Calu3 (cell line): ENCODE measurements at regions not wholly inside any gene's neighbourhood (a gene's known extent, or its start where the extent isn't known, plus 50 kb on each side); places are given as distances from the start of the nearest gene placed in this dataset.

Experiments used
- BruUV-seq: library from RNA; stranded (reverse); fragments of 400-500 nt; replicated peaks from 2 replicates; lab custom pipeline; 2021; lab: Mats Ljungman, UMichigan
- CTCF ChIA-PET: fragments of 300-600 bp; sonication (Branson Sonifier 250); formaldehyde crosslinking; loops from one replicate; lab custom pipeline; 2022; ENCODE audit warnings: antibody characterized with exemption; lab: Charles Lee
- DNase-seq: peaks from one replicate; pipeline ENCODE4 v3.0.0; 2022
- H3K27ac Mint-ChIP-seq: one replicate; pipeline ENCODE4 v1.8.0; 2022; ENCODE audit warnings: mixed read lengths; ENCODE audit not compliant: unreplicated experiment
- H3K27me3 Mint-ChIP-seq: one replicate; pipeline ENCODE4 v1.8.0; 2022; ENCODE audit warnings: mixed read lengths; ENCODE audit not compliant: unreplicated experiment
- H3K36me3 Mint-ChIP-seq: one replicate; pipeline ENCODE4 v1.8.0; 2022; ENCODE audit warnings: mild to moderate bottlenecking, moderate library complexity, mixed read lengths; ENCODE audit not compliant: insufficient read depth, unreplicated experiment
- H3K4me1 Mint-ChIP-seq: one replicate; pipeline ENCODE4 v1.8.0; 2022; ENCODE audit warnings: mild to moderate bottlenecking, low read depth, mixed read lengths; ENCODE audit not compliant: unreplicated experiment
- H3K4me3 Mint-ChIP-seq: one replicate; pipeline ENCODE4 v1.8.0; 2022; ENCODE audit warnings: mild to moderate bottlenecking, low read depth, moderate library complexity, mixed read lengths; ENCODE audit not compliant: unreplicated experiment
- H3K9me3 Mint-ChIP-seq: one replicate; pipeline ENCODE4 v1.8.0; 2022; ENCODE audit warnings: low read depth, mixed read lengths; ENCODE audit not compliant: unreplicated experiment
- intact Hi-C: fragments of 100-400 bp; cut with micrococcal nuclease; formaldehyde crosslinking; loops from one replicate; pipeline ENCODE4 v1.10.0; 2022; ENCODE audit not compliant: unreplicated experiment
- TF ChIP-seq, protein P1 (sequence below): fragments of 200-600 bp; IDR thresholded peaks from one replicate; pipeline ENCODE4 v1.8.0; 2022; ENCODE audit warnings: antibody characterized with exemption; ENCODE audit not compliant: unreplicated experiment

DNA sequence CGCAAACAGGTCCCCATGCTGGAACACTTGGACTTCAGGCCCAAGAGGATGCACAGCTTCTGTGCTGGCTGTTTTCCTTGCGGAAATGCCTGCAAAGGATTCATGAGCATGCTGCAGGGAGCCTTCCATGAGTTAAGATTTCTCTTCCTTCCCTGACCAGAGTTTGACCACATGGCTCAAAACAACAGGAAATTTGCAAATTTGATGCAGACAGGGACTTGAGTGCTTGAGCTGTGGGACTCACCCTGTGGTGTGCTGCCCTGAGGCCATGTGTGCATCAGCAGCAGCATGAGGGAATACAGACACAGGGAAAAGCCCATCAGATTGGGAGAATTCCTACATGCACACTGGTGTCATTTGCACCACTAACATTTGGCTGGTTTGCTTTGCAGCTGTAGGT, 195.4 kb downstream of the CDC14C start:
- TF ChIP-seq, protein P1, sequence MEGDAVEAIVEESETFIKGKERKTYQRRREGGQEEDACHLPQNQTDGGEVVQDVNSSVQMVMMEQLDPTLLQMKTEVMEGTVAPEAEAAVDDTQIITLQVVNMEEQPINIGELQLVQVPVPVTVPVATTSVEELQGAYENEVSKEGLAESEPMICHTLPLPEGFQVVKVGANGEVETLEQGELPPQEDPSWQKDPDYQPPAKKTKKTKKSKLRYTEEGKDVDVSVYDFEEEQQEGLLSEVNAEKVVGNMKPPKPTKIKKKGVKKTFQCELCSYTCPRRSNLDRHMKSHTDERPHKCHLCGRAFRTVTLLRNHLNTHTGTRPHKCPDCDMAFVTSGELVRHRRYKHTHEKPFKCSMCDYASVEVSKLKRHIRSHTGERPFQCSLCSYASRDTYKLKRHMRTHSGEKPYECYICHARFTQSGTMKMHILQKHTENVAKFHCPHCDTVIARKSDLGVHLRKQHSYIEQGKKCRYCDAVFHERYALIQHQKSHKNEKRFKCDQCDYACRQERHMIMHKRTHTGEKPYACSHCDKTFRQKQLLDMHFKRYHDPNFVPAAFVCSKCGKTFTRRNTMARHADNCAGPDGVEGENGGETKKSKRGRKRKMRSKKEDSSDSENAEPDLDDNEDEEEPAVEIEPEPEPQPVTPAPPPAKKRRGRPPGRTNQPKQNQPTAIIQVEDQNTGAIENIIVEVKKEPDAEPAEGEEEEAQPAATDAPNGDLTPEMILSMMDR: no peak
- CTCF ChIA-PET: no interaction called here
- Mint-ChIP-seq H3K4me3 (no peak overlapping the region), H3K27me3 (no peaks in the 10 kb centered on the region), H3K27ac (no peak overlapping the region), H3K9me3 (peaks cover 8% of the 10 kb centered on the region), H3K4me1 (no peaks in the 10 kb centered on the region), H3K36me3 (no peaks in the 10 kb centered on the region)
- intact Hi-C loops: no loop called here
- no peak for DNase-seq
- BruUV-seq: no TSS peak

DNA sequence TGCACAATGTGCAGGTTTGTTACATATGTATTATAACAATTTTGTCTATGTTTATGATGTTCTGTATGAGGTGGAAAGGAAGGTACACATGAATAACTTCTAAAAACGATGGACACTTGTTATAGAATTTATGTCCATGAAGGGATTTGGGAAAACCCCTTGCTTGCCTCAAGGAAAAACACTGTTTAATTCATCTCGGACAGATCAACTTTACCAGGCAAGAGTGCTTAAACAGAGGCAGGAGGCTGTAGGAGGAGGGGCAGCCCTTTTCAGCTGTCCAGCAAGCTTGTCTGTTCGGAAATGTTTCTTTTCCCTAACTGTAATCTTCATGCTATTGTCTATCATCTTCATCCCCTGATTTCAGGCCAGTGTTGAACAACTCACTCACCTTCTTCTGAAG, 200.9 kb downstream of the CDC14C start:
- Mint-ChIP-seq H3K4me1 (no peaks in the 10 kb centered on the region), H3K27me3 (no peaks in the 10 kb centered on the region), H3K36me3 (no peaks in the 10 kb centered on the region), H3K4me3 (no peak overlapping the region), H3K27ac (no peak overlapping the region), H3K9me3 (peaks cover 10% of the 10 kb centered on the region)
- CTCF ChIA-PET: no interaction called here
- intact Hi-C loops: no loop called here
- BruUV-seq: no TSS peak
- DNase-seq: no peak
- TF ChIP-seq, protein P1: no peak

DNA sequence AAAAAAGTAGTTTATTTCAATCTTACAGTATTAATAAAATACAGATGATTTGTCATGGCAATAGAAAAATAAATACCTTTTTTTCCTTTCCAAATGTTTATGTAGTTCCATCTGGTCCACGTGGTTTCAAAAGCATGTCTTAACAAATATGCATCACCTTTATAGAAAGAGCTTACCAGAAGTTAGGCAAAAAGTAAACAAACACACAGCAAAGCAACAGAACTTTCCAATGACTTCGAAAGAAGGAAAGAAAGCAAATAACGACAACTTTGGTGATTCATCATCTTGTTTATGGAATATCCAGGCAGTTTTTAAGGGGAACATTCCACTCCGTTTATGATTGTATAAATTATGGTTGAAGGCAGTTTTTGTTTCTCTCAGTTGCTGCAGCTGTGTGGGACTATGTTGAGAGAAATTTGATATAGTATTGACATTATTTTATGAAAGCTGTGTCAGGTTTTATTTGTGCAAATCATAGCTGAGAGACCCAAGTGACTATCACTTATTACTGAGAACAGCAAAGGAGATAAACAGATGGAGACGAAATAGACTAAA, 203.1 kb downstream of the CDC14C start:
- H3K4me3 Mint-ChIP-seq: no peak overlapping the region
- no TSS peak for BruUV-seq
- TF ChIP-seq, protein P1: no peak
- no peaks in the 10 kb centered on the region for H3K36me3 Mint-ChIP-seq
- H3K9me3 Mint-ChIP-seq: peaks cover 8% of the 10 kb centered on the region
- intact Hi-C loops: no loop called here
- no peaks in the 10 kb centered on the region for H3K4me1 Mint-ChIP-seq
- CTCF ChIA-PET: interaction anchor here (0.7 kb wide), 1 partner anchor 17 kb away, joined by 5 read pairs; no protein-coding TSS in a partner anchor
- no peak overlapping the region for H3K27ac Mint-ChIP-seq
- DNase-seq: no peak
- no peaks in the 10 kb centered on the region for H3K27me3 Mint-ChIP-seq

DNA sequence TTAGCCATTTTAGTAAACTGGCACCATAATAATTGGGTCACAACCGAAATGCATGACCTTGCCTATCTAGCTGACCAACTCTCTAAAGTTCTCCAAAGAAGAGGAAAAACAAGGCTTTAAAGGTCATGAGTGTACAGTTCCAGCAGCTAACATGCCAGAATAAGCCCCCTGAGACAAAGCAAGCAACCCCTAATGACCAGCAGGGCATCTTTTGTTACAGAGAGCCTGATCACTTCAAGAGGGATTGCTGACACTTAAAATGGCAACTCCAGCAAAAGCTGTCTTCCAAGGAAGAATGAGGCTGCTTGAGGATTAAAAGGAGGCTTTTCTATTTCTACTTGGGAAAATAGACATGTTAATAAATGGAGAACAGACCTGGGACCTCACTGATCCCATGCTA, 213.6 kb downstream of the CDC14C start:
- Mint-ChIP-seq H3K4me1 (no peaks in the 10 kb centered on the region), H3K36me3 (no peaks in the 10 kb centered on the region), H3K27ac (no peak overlapping the region), H3K4me3 (no peak overlapping the region), H3K9me3 (peaks cover 5% of the 10 kb centered on the region), H3K27me3 (no peaks in the 10 kb centered on the region)
- intact Hi-C loops: no loop called here
- CTCF ChIA-PET: no interaction called here
- DNase-seq: no peak
- no TSS peak for BruUV-seq
- TF ChIP-seq, protein P1: no peak
